SK-N-SH (cell line): ENCODE measurements at regions not wholly inside any gene's neighbourhood (a gene's known extent, or its start where the extent isn't known, plus 50 kb on each side); places are given as distances from the start of the nearest gene placed in this dataset.

ENCODE experiments used
- CTCF ChIA-PET: fragments of 300-600, 350-600 bp; formaldehyde crosslinking; extraction: SDS; loops from one replicate; lab custom pipeline; 2021; lab: Yijun Ruan, JAX
- POLR2A ChIA-PET: fragments of 350-600 bp; sonication (Branson Sonifier 250); formaldehyde crosslinking; extraction: SDS; loops from one replicate; lab custom pipeline; 2020; ENCODE audit warnings: antibody characterized with exemption, inconsistent platforms; lab: Yijun Ruan, JAX
- DNase-seq: peaks from one replicate; pipeline ENCODE4 v3.0.0; 2012
- H2AFZ ChIP-seq: fragments of 200-600 bp; sonication (generic); 2 replicates; pipeline ENCODE4 v1.8.1; 2016; ENCODE audit warnings: antibody characterized with exemption, mild to moderate bottlenecking, low read depth
- H3F3A ChIP-seq: fragments of 200-600 bp; sonication (generic); replicated peaks from 2 replicates; pipeline ENCODE3; 2016; ENCODE audit warnings: antibody characterized with exemption, mild to moderate bottlenecking; ENCODE audit not compliant: insufficient read depth
- H3K27ac ChIP-seq, 2 experiments: fragments of 200-500 bp in 1 of 2; fragments of 200-600 bp in 1 of 2; sonication (Bioruptor generic) in 1 of 2; sonication (generic), shearing (Covaris generic) in 1 of 2; 2 replicates each; pipeline versions ENCODE4 v1.5.1 to v1.6.1; 2014 to 2016; ENCODE audit warnings: low read depth in 2 of 2, inconsistent platforms in 1 of 2, low read length in 1 of 2, mild to moderate bottlenecking in 1 of 2, mixed read lengths in 1 of 2
- H3K27me3 ChIP-seq: fragments of 200-600 bp; sonication (generic), shearing (Covaris generic); 2 replicates; pipeline ENCODE4 v1.6.1; 2016; ENCODE audit warnings: mixed run types; ENCODE audit not compliant: insufficient read depth
- H3K36me3 ChIP-seq, 2 experiments: fragments of 200-500 bp in 1 of 2; fragments of 200-600 bp in 1 of 2; sonication (Bioruptor generic) in 1 of 2; sonication (generic) in 1 of 2; replicated peaks in 1 of 2; 2 replicates each; pipeline versions ENCODE3 to v1.5.1; 2014 to 2016; ENCODE audit warnings: low read length in 1 of 2, mild to moderate bottlenecking in 1 of 2; ENCODE audit not compliant: insufficient read depth in 2 of 2, control insufficient read depth in 1 of 2
- H3K4me1 ChIP-seq, 2 experiments: fragments of 200-500 bp in 1 of 2; fragments of 200-600 bp in 1 of 2; sonication (Bioruptor generic) in 1 of 2; sonication (generic), shearing (Covaris generic) in 1 of 2; 2 replicates each; pipeline versions ENCODE4 v1.5.1 to v1.6.1; 2014 to 2016; ENCODE audit warnings: low read depth in 1 of 2, low read length in 1 of 2, mixed run types in 1 of 2; ENCODE audit not compliant: insufficient read depth in 2 of 2, control insufficient read depth in 1 of 2
- H3K4me2 ChIP-seq: fragments of 200-600 bp; sonication (generic), shearing (Covaris generic); 2 replicates; pipeline ENCODE4 v1.6.1; 2017; ENCODE audit warnings: mixed run types
- H3K4me3 ChIP-seq, 2 experiments: fragments of 200-500 bp in 1 of 2; fragments of 200-600 bp in 1 of 2; sonication (Bioruptor generic) in 1 of 2; sonication (generic), shearing (Covaris generic) in 1 of 2; 2 replicates each; pipeline versions ENCODE4 v1.5.1 to v1.8.1; 2014 to 2016; ENCODE audit warnings: low read depth in 2 of 2, inconsistent platforms in 1 of 2, low read length in 1 of 2, mild to moderate bottlenecking in 1 of 2, mixed read lengths in 1 of 2, moderate library complexity in 1 of 2
- H3K79me2 ChIP-seq: fragments of 200-600 bp; sonication (generic); 2 replicates; pipeline ENCODE4 v1.8.1; 2017; ENCODE audit warnings: mild to moderate bottlenecking; ENCODE audit not compliant: insufficient read depth
- H3K9ac ChIP-seq: fragments of 200-600 bp; sonication (generic); 2 replicates; pipeline ENCODE4 v1.6.1; 2017; ENCODE audit warnings: mixed run types
- H3K9me2 ChIP-seq: fragments of 200-600 bp; sonication (generic); 2 replicates; pipeline ENCODE4 v1.6.1; 2017; ENCODE audit warnings: mixed run types
- H3K9me3 ChIP-seq: fragments of 200-600 bp; sonication (generic); 2 replicates; pipeline ENCODE4 v1.6.1; 2017; ENCODE audit warnings: mixed run types, mild to moderate bottlenecking, moderate library complexity
- H4K20me1 ChIP-seq: fragments of 200-600 bp; sonication (generic); 2 replicates; pipeline ENCODE4 v1.6.1; 2017; ENCODE audit warnings: mild to moderate bottlenecking, mixed run types; ENCODE audit not compliant: insufficient read depth
- CTCF ChIP-seq: fragments of 200-600 bp; sonication (generic); IDR thresholded peaks from 2 replicates; pipeline ENCODE4 v1.6.1; 2017; ENCODE audit warnings: antibody characterized with exemption, mild to moderate bottlenecking, moderate library complexity
- EZH2phosphoT487 ChIP-seq: fragments of 200-600 bp; sonication (generic); IDR thresholded peaks from 2 replicates; pipeline ENCODE4 v1.6.1; 2017; ENCODE audit warnings: low read depth, mixed run types, mild to moderate bottlenecking, antibody characterized with exemption, moderate library complexity, borderline replicate concordance
- FOSL2 ChIP-seq: IDR thresholded peaks from 2 replicates; pipeline ENCODE4 v1.4.0; 2012; ENCODE audit warnings: low read depth, mild to moderate bottlenecking, moderate library complexity, borderline replicate concordance
- FOXJ3 ChIP-seq: sonication (generic); formaldehyde crosslinking; IDR thresholded peaks from 2 replicates; pipeline ENCODE4 v1.5.1; 2020; ENCODE audit warnings: mild to moderate bottlenecking, missing genetic modification reagents
- GATA2 ChIP-seq: sonication (generic); formaldehyde crosslinking; IDR thresholded peaks from 2 replicates; pipeline ENCODE4 v1.5.0; 2020; ENCODE audit warnings: mild to moderate bottlenecking, missing genetic modification reagents
- MEF2A ChIP-seq: IDR thresholded peaks from 2 replicates; pipeline ENCODE4 v1.4.0; 2012; ENCODE audit warnings: low read depth, borderline replicate concordance
- NFIC ChIP-seq: IDR thresholded peaks from 2 replicates; pipeline ENCODE4 v1.4.0; 2012; ENCODE audit warnings: borderline replicate concordance
- RAD21 ChIP-seq: IDR thresholded peaks from 2 replicates; pipeline ENCODE4 v1.6.1; 2012; ENCODE audit warnings: mild to moderate bottlenecking, low read length
- SIN3A ChIP-seq: IDR thresholded peaks from 2 replicates; pipeline ENCODE4 v1.6.1; 2012; ENCODE audit warnings: low read depth, mild to moderate bottlenecking, low read length, moderate library complexity, borderline replicate concordance
- SMC3 ChIP-seq: IDR thresholded peaks from 2 replicates; pipeline ENCODE4 v1.6.1; 2012; ENCODE audit warnings: low read depth, low read length, improper control_type of control experiment
- TCF12 ChIP-seq: IDR thresholded peaks from 2 replicates; pipeline ENCODE4 v1.4.0; 2012
- WGBS: methylation state at CpG from one replicate; pipeline ENCODE4 v1.1.6; 2017; ENCODE audit warnings: low lambda C conversion rate; 5-methylcytosine and 5-hydroxymethylcytosine counted together
- TF ChIP-seq, protein P1 (sequence below): IDR thresholded peaks from 2 replicates; pipeline ENCODE4 v1.4.0; 2012; ENCODE audit warnings: low read depth

- ChIA-PET POLR2A (no interaction called here), CTCF (interaction anchor here (0.6 to 2.4 kb wide), 27 partner anchors 10 to 1861 kb away, joined by 3 to 14 read pairs (median 3); no protein-coding TSS in a partner anchor)
- H3K9ac ChIP-seq = no peak overlapping the region
- no peak for TF ChIP-seq TCF12
- peak; percentile 62 for TF ChIP-seq SMC3
- TF ChIP-seq EZH2phosphoT487 = no peak
- TF ChIP-seq GATA2 (CRISPR knock-in tag) = no peak
- TF ChIP-seq SIN3A = no peak
- peak; percentile 68 for TF ChIP-seq RAD21
- TF ChIP-seq CTCF = peak; percentile 62
- TF ChIP-seq FOSL2 = no peak
- TF ChIP-seq FOXJ3 (CRISPR knock-in tag) = no peak
- H3K4me1 ChIP-seq = no peaks in the 10 kb centered on the region
- no peaks in the 10 kb centered on the region for H3K9me3 ChIP-seq
- 32% methylated on average over 8 of the region's 8 CpGs for WGBS
- H2AFZ ChIP-seq = no peak overlapping the region
- H3F3A ChIP-seq = no peaks in the 10 kb centered on the region
- H3K27me3 ChIP-seq = no peaks in the 10 kb centered on the region
- no peaks in the 10 kb centered on the region for H3K79me2 ChIP-seq
- DNase-seq = peak; percentile 17
- H4K20me1 ChIP-seq = no peaks in the 10 kb centered on the region
- no peak overlapping the region for H3K4me2 ChIP-seq
- no peaks in the 10 kb centered on the region for H3K9me2 ChIP-seq
- H3K4me3 ChIP-seq = no peak overlapping the region; a peak in 1 of 4 replicates
- no peaks in the 10 kb centered on the region for H3K36me3 ChIP-seq
- no peak overlapping the region for H3K27ac ChIP-seq
These were observed 822.1 kb upstream of the GALNTL6 start for GRCh38 chr4:170990989-170991589.

- no peak for DNase-seq
- Histone ChIP-seq H3K4me3 (no peak overlapping the region), H2AFZ (no peak overlapping the region), H3K9me3 (no peaks in the 10 kb centered on the region), H3K9me2 (no peaks in the 10 kb centered on the region), H3K36me3 (no peaks in the 10 kb centered on the region), H3K27me3 (no peaks in the 10 kb centered on the region), H4K20me1 (no peaks in the 10 kb centered on the region), H3K9ac (no peak overlapping the region), H3K4me2 (no peak overlapping the region), H3K27ac (no peak overlapping the region), H3K79me2 (no peaks in the 10 kb centered on the region), H3K4me1 (no peaks in the 10 kb centered on the region), H3F3A (no peaks in the 10 kb centered on the region)
- TF ChIP-seq, protein P1, sequence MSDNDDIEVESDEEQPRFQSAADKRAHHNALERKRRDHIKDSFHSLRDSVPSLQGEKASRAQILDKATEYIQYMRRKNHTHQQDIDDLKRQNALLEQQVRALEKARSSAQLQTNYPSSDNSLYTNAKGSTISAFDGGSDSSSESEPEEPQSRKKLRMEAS = no peak
- TF ChIP-seq NFIC = no peak
- TF ChIP-seq MEF2A = no peak
- ChIA-PET POLR2A (no interaction called here), CTCF (interaction anchor here (0.6 kb wide), 2 partner anchors 730 to 1670 kb away, joined by 3 read pairs; no protein-coding TSS in a partner anchor)
- 0% methylated on average over 1 of the region's 1 CpG for WGBS
These were observed 824.8 kb upstream of the GALNTL6 start for GRCh38 chr4:170988446-170988845.
